Caco-2 (cell line): ENCODE measurements at regions not wholly inside any gene's neighbourhood (a gene's known extent, or its start where the extent isn't known, plus 50 kb on each side); places are given as distances from the start of the nearest gene placed in this dataset.

Experiments used
- BruUV-seq: library from RNA; stranded (reverse); fragments of 400-500 nt; replicated peaks from 2 replicates; lab custom pipeline; 2021; lab: Mats Ljungman, UMichigan
- CTCF ChIA-PET: fragments of 300-600 bp; sonication (Branson Sonifier 250); formaldehyde crosslinking; loops from one replicate; lab custom pipeline; 2022; ENCODE audit warnings: antibody characterized with exemption; lab: Charles Lee
- POLR2A ChIA-PET: fragments of 300-600 bp; sonication (Branson Sonifier 250); formaldehyde crosslinking; loops from one replicate; lab custom pipeline; 2022; ENCODE audit warnings: antibody characterized with exemption; lab: Charles Lee
- DNase-seq, 2 experiments: peaks; one replicate each; pipeline versions ENCODE4 v3.0.0 to v3.0.0-alpha.2; 2020 to 2022
- H3K27me3 ChIP-seq: replicated peaks from 2 replicates; pipeline ENCODE4 v1.6.0; 2011; ENCODE audit warnings: low read length; ENCODE audit not compliant: control insufficient read depth, insufficient read depth
- H3K36me3 ChIP-seq: 2 replicates; pipeline ENCODE4 v1.5.1; 2011; ENCODE audit warnings: low read length; ENCODE audit not compliant: control insufficient read depth, insufficient read depth
- H3K4me1 ChIP-seq: fragments of 250-450 bp; sonication (Bioruptor Pico); 2 replicates; pipeline ENCODE4 v1.5.1; 2020; ENCODE audit warnings: mild to moderate bottlenecking
- H3K4me3 ChIP-seq: 2 replicates; pipeline ENCODE4 v1.5.1; 2011; ENCODE audit warnings: low read depth, mild to moderate bottlenecking, control low read depth, low read length
- H3K9me3 ChIP-seq: fragments of 250-450 bp; sonication (Bioruptor Pico); 2 replicates; pipeline ENCODE4 v1.5.1; 2020; ENCODE audit warnings: mild to moderate bottlenecking, moderate library complexity
- H3K27ac Mint-ChIP-seq: one replicate; pipeline ENCODE4 v1.8.0; 2022; ENCODE audit warnings: mixed read lengths; ENCODE audit not compliant: unreplicated experiment
- H3K27me3 Mint-ChIP-seq: one replicate; pipeline ENCODE4 v1.8.0; 2022; ENCODE audit warnings: mixed read lengths; ENCODE audit not compliant: insufficient read depth, unreplicated experiment
- H3K36me3 Mint-ChIP-seq: one replicate; pipeline ENCODE4 v1.8.0; 2022; ENCODE audit warnings: mild to moderate bottlenecking, mixed read lengths; ENCODE audit not compliant: insufficient read depth, unreplicated experiment
- H3K4me1 Mint-ChIP-seq: one replicate; pipeline ENCODE4 v1.8.0; 2022; ENCODE audit warnings: low read depth, mixed read lengths; ENCODE audit not compliant: unreplicated experiment
- H3K4me3 Mint-ChIP-seq: one replicate; pipeline ENCODE4 v1.8.0; 2022; ENCODE audit warnings: mild to moderate bottlenecking, moderate library complexity, mixed read lengths; ENCODE audit not compliant: unreplicated experiment
- H3K9me3 Mint-ChIP-seq: one replicate; pipeline ENCODE4 v1.8.0; 2022; ENCODE audit warnings: mixed read lengths; ENCODE audit not compliant: unreplicated experiment
- intact Hi-C: fragments of 100-400 bp; cut with micrococcal nuclease; formaldehyde crosslinking; loops from one replicate; pipeline ENCODE4 v1.10.0; 2022; ENCODE audit not compliant: unreplicated experiment
- TF ChIP-seq, protein P1 (sequence below), 2 experiments: fragments of 200-600 bp in 1 of 2; IDR thresholded peaks; 1 replicate in 1 of 2; 2 replicates in 1 of 2; pipeline versions ENCODE4 v1.5.1 to v1.8.0; 2011 to 2022; ENCODE audit warnings: antibody characterized with exemption in 1 of 2, control low read depth in 1 of 2, inconsistent platforms in 1 of 2, low read depth in 1 of 2, low read length in 1 of 2, mild to moderate bottlenecking in 1 of 2, moderate library complexity in 1 of 2; ENCODE audit not compliant: insufficient read depth in 1 of 2, severe bottlenecking in 1 of 2, unreplicated experiment in 1 of 2

DNA sequence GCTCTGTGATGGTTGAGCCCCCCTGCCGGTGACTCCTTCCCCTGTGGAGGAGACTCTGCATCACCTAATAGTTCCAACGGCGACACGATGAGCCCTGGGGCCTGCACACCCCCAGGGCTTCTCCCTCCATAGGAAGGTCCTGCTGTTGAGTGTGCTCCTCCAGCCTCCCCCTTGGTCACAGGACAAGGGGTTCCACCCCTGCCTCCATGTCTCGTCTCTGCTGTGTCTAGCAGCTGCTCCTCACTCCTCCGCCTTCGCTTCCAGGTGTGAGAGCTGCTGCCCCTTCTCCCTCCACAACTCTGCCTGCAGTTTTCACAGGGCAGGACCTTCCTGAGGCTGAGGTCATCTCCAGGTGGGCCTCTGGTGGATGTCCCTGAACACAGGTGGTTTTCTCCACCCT lies 1416.1 kb downstream of the TBC1D22A start:
- TF ChIP-seq, protein P1, sequence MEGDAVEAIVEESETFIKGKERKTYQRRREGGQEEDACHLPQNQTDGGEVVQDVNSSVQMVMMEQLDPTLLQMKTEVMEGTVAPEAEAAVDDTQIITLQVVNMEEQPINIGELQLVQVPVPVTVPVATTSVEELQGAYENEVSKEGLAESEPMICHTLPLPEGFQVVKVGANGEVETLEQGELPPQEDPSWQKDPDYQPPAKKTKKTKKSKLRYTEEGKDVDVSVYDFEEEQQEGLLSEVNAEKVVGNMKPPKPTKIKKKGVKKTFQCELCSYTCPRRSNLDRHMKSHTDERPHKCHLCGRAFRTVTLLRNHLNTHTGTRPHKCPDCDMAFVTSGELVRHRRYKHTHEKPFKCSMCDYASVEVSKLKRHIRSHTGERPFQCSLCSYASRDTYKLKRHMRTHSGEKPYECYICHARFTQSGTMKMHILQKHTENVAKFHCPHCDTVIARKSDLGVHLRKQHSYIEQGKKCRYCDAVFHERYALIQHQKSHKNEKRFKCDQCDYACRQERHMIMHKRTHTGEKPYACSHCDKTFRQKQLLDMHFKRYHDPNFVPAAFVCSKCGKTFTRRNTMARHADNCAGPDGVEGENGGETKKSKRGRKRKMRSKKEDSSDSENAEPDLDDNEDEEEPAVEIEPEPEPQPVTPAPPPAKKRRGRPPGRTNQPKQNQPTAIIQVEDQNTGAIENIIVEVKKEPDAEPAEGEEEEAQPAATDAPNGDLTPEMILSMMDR (IDR thresholded peaks at IDR 0.05; ENCODE audit: insufficient read depth in 1 of 2, low read depth in 1 of 2, low read length in 1 of 2, severe bottlenecking in 1 of 2, unreplicated experiment in 1 of 2) = no peak
- CTCF ChIA-PET = no interaction called here
- DNase-seq = no peak
- H3K9me3 ChIP-seq = no peaks in the 10 kb centered on the region
- intact Hi-C loops = no loop called here
- H3K27ac Mint-ChIP-seq = no peak overlapping the region
- no peaks in the 10 kb centered on the region for H3K36me3 ChIP-seq
- peaks cover 10% of the 10 kb centered on the region for H3K9me3 Mint-ChIP-seq
- no TSS peak for BruUV-seq
- POLR2A ChIA-PET = no interaction called here
- no peaks in the 10 kb centered on the region for H3K36me3 Mint-ChIP-seq
- H3K4me3 Mint-ChIP-seq = no peak overlapping the region
- H3K4me1 ChIP-seq = no peaks in the 10 kb centered on the region
- no peak overlapping the region for H3K4me3 ChIP-seq
- H3K27me3 ChIP-seq = no peaks in the 10 kb centered on the region
- no peaks in the 10 kb centered on the region for H3K4me1 Mint-ChIP-seq
- peaks cover 12% of the 10 kb centered on the region for H3K27me3 Mint-ChIP-seq

- no peaks in the 10 kb centered on the region for H3K4me1 ChIP-seq
- Mint-ChIP-seq H3K4me1 (no peaks in the 10 kb centered on the region), H3K27me3 (peaks cover 12% of the 10 kb centered on the region), H3K27ac (no peak overlapping the region), H3K4me3 (no peak overlapping the region), H3K36me3 (no peaks in the 10 kb centered on the region), H3K9me3 (peaks cover 10% of the 10 kb centered on the region)
- no peak overlapping the region for H3K4me3 ChIP-seq
- intact Hi-C loops = no loop called here
- no peaks in the 10 kb centered on the region for H3K36me3 ChIP-seq
- H3K27me3 ChIP-seq = no peaks in the 10 kb centered on the region
- BruUV-seq = no TSS peak
- no peak for DNase-seq
- TF ChIP-seq, protein P1 (IDR thresholded peaks at IDR 0.05; ENCODE audit: insufficient read depth in 1 of 2, low read depth in 1 of 2, low read length in 1 of 2, severe bottlenecking in 1 of 2, unreplicated experiment in 1 of 2) = no peak
- ChIA-PET POLR2A (no interaction called here), CTCF (no interaction called here)
- H3K9me3 ChIP-seq = no peaks in the 10 kb centered on the region
Measured at GRCh38 chr22:48177631-48178030, 1415.2 kb downstream of the TBC1D22A start.

DNA sequence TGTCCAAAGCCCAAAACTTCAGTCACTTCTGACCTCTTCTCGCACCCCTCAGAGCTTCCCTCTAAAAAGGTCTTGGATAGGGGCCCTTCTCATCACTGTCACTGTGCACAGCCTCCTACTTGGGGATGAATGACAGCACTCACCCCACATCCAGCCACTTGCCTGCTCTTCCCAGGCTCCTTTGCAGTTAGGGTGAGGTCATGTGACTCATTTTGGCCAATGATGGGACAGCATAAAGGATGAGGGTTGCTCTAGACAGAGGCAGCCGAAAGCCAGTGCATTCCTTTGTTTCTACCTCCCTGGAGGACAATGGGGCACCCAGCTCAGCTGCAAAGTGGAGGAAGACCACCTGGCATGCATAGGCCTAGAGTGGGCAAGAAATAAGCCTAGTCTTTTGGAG lies 1413.3 kb downstream of the TBC1D22A start:
- no peaks in the 10 kb centered on the region for H3K36me3 ChIP-seq
- no peaks in the 10 kb centered on the region for H3K9me3 ChIP-seq
- H3K4me1 ChIP-seq = no peaks in the 10 kb centered on the region
- no peak overlapping the region for H3K4me3 ChIP-seq
- intact Hi-C loops = no loop called here
- ChIA-PET POLR2A (no interaction called here), CTCF (no interaction called here)
- Mint-ChIP-seq H3K4me1 (no peaks in the 10 kb centered on the region), H3K4me3 (no peak overlapping the region), H3K36me3 (no peaks in the 10 kb centered on the region), H3K27ac (no peak overlapping the region), H3K9me3 (peaks cover 10% of the 10 kb centered on the region), H3K27me3 (peaks cover 12% of the 10 kb centered on the region)
- no TSS peak for BruUV-seq
- no peak for DNase-seq
- H3K27me3 ChIP-seq = no peaks in the 10 kb centered on the region
- TF ChIP-seq, protein P1 (IDR thresholded peaks at IDR 0.05; ENCODE audit: insufficient read depth in 1 of 2, low read depth in 1 of 2, low read length in 1 of 2, severe bottlenecking in 1 of 2, unreplicated experiment in 1 of 2) = no peak
